Spleen (tissue), 11 donors: ENCODE measurements at regions not wholly inside any gene's neighbourhood (a gene's known extent, or its start where the extent isn't known, plus 50 kb on each side); places are given as distances from the start of the nearest gene placed in this dataset.
"Not testable (repeated sequence)": the region's sequence is repeated elsewhere in the genome, so short reads cannot be mapped to it uniquely, and the experiment has no call there.

Experiments
- DNase-seq: peaks from one replicate; pipeline ENCODE4 v3.0.0-alpha.2; 2020
- H3K27ac ChIP-seq, 8 donors: fragments of 200-600 bp; sonication (generic) in 7 of 8; 1 replicate in 4 of 8; 2 replicates in 4 of 8; pipeline versions ENCODE4 v1.5.0 to v1.8.0; 2016 to 2021; ENCODE audit warnings: inconsistent platforms in 4 of 8, mild to moderate bottlenecking in 4 of 8, moderate library complexity in 1 of 8
- H3K27me3 ChIP-seq, 7 donors: fragments of 200-600 bp; sonication (generic) in 6 of 7; replicated peaks in 1 of 7; 1 replicate in 4 of 7; 2 replicates in 3 of 7; pipeline versions ENCODE4 v1.5.0 to v1.8.0; 2016 to 2021; ENCODE audit warnings: inconsistent platforms in 3 of 7, mild to moderate bottlenecking in 1 of 7
- H3K36me3 ChIP-seq, 6 donors: fragments of 200-600 bp; sonication (generic) in 5 of 6; 1 replicate in 4 of 6; 2 replicates in 2 of 6; pipeline versions ENCODE4 v1.5.0 to v1.8.0; 2016 to 2021; ENCODE audit warnings: inconsistent platforms in 2 of 6
- H3K4me1 ChIP-seq, 6 donors: fragments of 200-600 bp; sonication (generic) in 5 of 6; 1 replicate in 3 of 6; 2 replicates in 3 of 6; pipeline versions ENCODE4 v1.5.0 to v1.8.0; 2016 to 2021; ENCODE audit warnings: inconsistent platforms in 3 of 6
- H3K4me3 ChIP-seq, 8 donors: fragments of 200-600 bp; sonication (generic) in 7 of 8; 1 replicate in 4 of 8; 2 replicates in 4 of 8; pipeline versions ENCODE4 v1.5.0 to v1.8.0; 2016 to 2021; ENCODE audit warnings: inconsistent platforms in 4 of 8, mild to moderate bottlenecking in 4 of 8, moderate library complexity in 2 of 8
- H3K9me3 ChIP-seq, 8 donors: fragments of 200-600 bp; sonication (generic) in 7 of 8; 1 replicate in 4 of 8; 2 replicates in 4 of 8; pipeline versions ENCODE4 v1.5.0 to v1.8.0; 2016 to 2021; ENCODE audit warnings: inconsistent platforms in 4 of 8
- POLR2A ChIP-seq, 3 donors: fragments of 450-650 bp; IDR thresholded peaks; one replicate each; pipeline ENCODE4 v1.5.1; 2017; ENCODE audit warnings: antibody characterized with exemption in 3 of 3, mild to moderate bottlenecking in 1 of 3
- POLR2AphosphoS5 ChIP-seq, 3 donors: sonication (generic); formaldehyde crosslinking; IDR thresholded peaks; one replicate each; pipeline ENCODE4 v1.5.1; 2017; ENCODE audit warnings: antibody characterized with exemption in 3 of 3
- WGBS, 5 donors: extraction: QIAGEN DNeasy Blood & Tissue Kit in 3 of 5; methylation state at CpG; one replicate each; pipeline versions ENCODE4 v1.1.5 to v1.1.7; 2013 to 2018; 5-methylcytosine and 5-hydroxymethylcytosine counted together
- intact Hi-C: fragments of 100-400 bp; cut with DNase I; formaldehyde crosslinking; loops from one replicate; pipeline ENCODE4 v1.15.0; 2023; ENCODE audit warnings: low total_unique reads
- TF ChIP-seq, protein P1 (sequence below), 11 experiments: fragments of 200-600 bp in 7 of 11; fragments of 450-650 bp in 4 of 11; sonication (generic) in 4 of 11; IDR thresholded peaks in 8 of 11; conservative IDR thresholded peaks in 3 of 11; 1 replicate in 7 of 11; 2 replicates in 4 of 11; pipeline versions ENCODE4 v1.4.0 to v1.8.0; 2016 to 2021; ENCODE audit warnings: antibody characterized with exemption in 11 of 11, inconsistent platforms in 4 of 11, mild to moderate bottlenecking in 1 of 11
- donor health status: healthy with polysubstance abuse.
- donor health status: DM: no; HTN: no; CAD: no; lungs with moderate emphysema.
- donor health status: DM: no; HTN: no; CAD: no.
- donor health status: Bipolar disorder and iron deficiency.
- donor health status: healthy.
- donor health status: DM: no; HTN: no; CAD: no.
- donor health status: DM: yes; HTN: yes; CAD: no.

DNA sequence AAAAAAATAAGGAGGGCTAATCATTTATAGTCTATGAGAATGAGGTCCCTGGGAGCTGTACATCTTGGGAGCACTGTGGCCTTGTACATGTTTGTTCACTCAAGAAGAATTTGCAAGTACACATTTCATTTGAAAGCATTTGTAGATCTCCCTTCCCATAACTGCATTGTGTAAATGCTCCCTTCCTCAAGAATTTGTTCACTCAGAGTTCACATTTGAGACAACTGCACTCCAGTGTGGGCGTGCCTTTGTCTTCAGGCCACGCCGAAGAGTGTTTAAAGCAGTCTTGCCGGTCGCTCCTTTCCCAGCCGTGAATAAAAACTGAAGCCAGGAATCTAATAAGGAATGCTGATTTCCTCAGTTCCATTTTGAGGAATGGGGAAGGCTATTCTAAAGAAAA lies 291.1 kb upstream of the LYZL1 start:
- no peaks in the 10 kb centered on the region for H3K9me3 ChIP-seq
- no peak for TF ChIP-seq POLR2AphosphoS5 (IDR thresholded peaks at IDR 0.05)
- H3K4me3 ChIP-seq: no peak overlapping the region
- no peaks in the 10 kb centered on the region for H3K27me3 ChIP-seq
- WGBS, 5 donors: 70 to 91% (median 80%) methylated on average over 6 of the region's 6 CpGs
- H3K27ac ChIP-seq: no peak overlapping the region
- intact Hi-C loops: no loop called here
- no peaks in the 10 kb centered on the region for H3K36me3 ChIP-seq
- no peaks in the 10 kb centered on the region for H3K4me1 ChIP-seq
- DNase-seq: no peak

DNA sequence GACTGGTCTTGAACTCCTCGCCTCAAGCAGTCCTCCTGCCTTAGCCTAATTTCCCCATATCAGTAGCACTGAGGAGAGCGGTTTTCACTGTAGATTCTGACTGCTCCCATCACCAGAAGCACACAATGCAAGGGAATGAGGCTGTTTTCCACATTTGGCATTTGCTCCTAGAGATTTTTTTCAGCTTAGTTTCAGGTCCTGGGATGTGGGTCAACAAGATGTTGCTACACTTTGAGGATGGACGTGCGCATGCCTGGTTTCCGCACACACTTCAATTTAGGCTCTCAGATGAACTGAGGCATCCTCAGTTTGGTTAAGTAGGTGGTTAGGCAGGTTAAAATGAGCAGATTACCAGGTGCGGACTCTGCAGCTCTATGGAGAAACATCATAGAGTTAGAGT lies 287.1 kb upstream of the LYZL1 start:
- H3K9me3 ChIP-seq: no peaks in the 10 kb centered on the region
- WGBS, 5 donors: 94 to 96% (median 95%) methylated on average over 6 of the region's 6 CpGs
- intact Hi-C loops: no loop called here
- no peaks in the 10 kb centered on the region for H3K27me3 ChIP-seq
- no peak overlapping the region for H3K27ac ChIP-seq
- no peak overlapping the region for H3K4me3 ChIP-seq
- TF ChIP-seq POLR2A (IDR thresholded peaks at IDR 0.05): no peak
- TF ChIP-seq, protein P1, sequence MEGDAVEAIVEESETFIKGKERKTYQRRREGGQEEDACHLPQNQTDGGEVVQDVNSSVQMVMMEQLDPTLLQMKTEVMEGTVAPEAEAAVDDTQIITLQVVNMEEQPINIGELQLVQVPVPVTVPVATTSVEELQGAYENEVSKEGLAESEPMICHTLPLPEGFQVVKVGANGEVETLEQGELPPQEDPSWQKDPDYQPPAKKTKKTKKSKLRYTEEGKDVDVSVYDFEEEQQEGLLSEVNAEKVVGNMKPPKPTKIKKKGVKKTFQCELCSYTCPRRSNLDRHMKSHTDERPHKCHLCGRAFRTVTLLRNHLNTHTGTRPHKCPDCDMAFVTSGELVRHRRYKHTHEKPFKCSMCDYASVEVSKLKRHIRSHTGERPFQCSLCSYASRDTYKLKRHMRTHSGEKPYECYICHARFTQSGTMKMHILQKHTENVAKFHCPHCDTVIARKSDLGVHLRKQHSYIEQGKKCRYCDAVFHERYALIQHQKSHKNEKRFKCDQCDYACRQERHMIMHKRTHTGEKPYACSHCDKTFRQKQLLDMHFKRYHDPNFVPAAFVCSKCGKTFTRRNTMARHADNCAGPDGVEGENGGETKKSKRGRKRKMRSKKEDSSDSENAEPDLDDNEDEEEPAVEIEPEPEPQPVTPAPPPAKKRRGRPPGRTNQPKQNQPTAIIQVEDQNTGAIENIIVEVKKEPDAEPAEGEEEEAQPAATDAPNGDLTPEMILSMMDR (IDR thresholded peaks at IDR 0.05 in 8 of 11, conservative IDR thresholded peaks at IDR 0.05 in 3 of 11): no peak
- TF ChIP-seq POLR2AphosphoS5 (IDR thresholded peaks at IDR 0.05): no peak
- no peaks in the 10 kb centered on the region for H3K4me1 ChIP-seq
- H3K36me3 ChIP-seq: no peaks in the 10 kb centered on the region
- no peak for DNase-seq

DNA sequence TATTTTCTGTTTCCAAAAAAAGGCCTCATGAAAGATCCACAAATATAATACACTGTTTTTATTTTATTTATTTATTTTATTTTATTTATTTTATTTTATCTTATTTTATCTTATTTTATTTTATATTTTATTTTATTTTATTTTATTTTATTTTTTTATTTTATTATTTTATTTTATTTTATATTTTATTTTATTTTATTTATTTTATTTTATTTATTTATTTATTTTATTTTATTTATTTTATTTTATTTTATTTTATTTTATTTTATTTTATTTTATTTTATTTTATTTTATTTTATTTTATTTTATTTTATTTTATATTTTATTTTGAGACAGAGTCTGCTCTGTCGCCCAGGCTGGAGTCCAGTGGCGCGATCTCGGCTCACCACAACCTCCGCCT lies 285.9 kb upstream of the LYZL1 start:
- intact Hi-C loops, H3K27me3 ChIP-seq, H3K36me3 ChIP-seq, H3K27ac ChIP-seq, H3K4me1 ChIP-seq, H3K4me3 ChIP-seq, H3K9me3 ChIP-seq, DNase-seq: not testable (repeated sequence)
- 96 to 100% (median 97%) methylated on average over 5 of the region's 5 CpGs for WGBS, 5 donors

DNA sequence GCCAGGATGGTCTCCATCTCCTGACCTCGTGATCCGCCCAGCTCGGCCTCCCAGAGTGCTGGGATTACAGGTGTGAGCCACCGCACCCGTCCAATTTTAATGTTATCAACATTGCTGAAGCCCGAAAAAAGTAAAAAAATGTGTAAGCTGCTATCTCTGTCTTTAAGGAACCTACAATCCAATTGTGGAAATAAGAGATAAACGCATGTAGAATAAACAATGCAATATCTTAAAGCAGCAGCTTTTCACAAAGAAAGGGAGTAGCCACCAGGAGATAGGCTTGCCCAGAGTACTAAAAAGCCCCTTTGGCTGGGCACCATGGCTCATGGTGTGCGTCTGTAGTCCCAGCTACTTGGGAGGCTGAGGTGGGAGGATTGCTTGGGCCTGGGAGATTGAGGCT lies 282.9 kb upstream of the LYZL1 start:
- no peak overlapping the region for H3K4me3 ChIP-seq
- TF ChIP-seq, protein P1 (IDR thresholded peaks at IDR 0.05 in 8 of 11, conservative IDR thresholded peaks at IDR 0.05 in 3 of 11): no peak
- TF ChIP-seq POLR2A (IDR thresholded peaks at IDR 0.05): no peak
- TF ChIP-seq POLR2AphosphoS5 (IDR thresholded peaks at IDR 0.05): no peak
- H3K27me3 ChIP-seq: no peaks in the 10 kb centered on the region
- H3K36me3 ChIP-seq: no peaks in the 10 kb centered on the region
- intact Hi-C loops: no loop called here
- peaks cover 0 to 4% (median 0%) of the 10 kb centered on the region in 8 donors for H3K9me3 ChIP-seq
- no peaks in the 10 kb centered on the region for H3K4me1 ChIP-seq
- H3K27ac ChIP-seq: no peak overlapping the region
- no peak for DNase-seq
- 82 to 93% (median 83%) methylated on average over 8 of the region's 8 CpGs for WGBS, 5 donors

DNA sequence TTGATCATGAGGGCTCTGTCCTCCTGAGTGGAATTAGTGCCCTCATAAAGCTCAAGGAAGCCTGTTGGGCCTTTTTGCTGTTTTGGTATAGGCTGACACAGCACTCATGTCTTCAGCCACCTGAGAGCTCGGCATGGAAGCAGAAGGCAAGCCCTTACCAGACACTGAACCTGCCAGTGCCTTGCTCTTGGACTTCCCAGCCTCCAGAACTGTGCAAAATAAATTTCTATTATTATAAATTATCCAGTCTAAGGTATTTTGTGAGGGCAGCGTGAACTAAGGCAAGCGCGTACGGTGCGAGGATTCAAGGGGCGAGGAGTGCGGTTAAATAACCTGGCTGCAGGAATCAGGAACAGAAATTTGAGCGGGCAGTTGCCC lies 281.5 kb upstream of the LYZL1 start:
- no peak overlapping the region for H3K4me3 ChIP-seq
- intact Hi-C loops: no loop called here
- DNase-seq: no peak
- TF ChIP-seq, protein P1 (IDR thresholded peaks at IDR 0.05 in 8 of 11, conservative IDR thresholded peaks at IDR 0.05 in 3 of 11): no peak
- no peaks in the 10 kb centered on the region for H3K4me1 ChIP-seq
- no peaks in the 10 kb centered on the region for H3K27me3 ChIP-seq
- no peak overlapping the region for H3K27ac ChIP-seq
- WGBS, 5 donors: 92 to 99% (median 95%) methylated on average over 9 of the region's 9 CpGs
- no peaks in the 10 kb centered on the region for H3K36me3 ChIP-seq
- peaks cover 0 to 4% (median 0%) of the 10 kb centered on the region in 8 donors for H3K9me3 ChIP-seq
